ENCODE measurements at regions not wholly inside any gene's neighbourhood (a gene's known extent, or its start where the extent isn't known, plus 50 kb on each side); places are given as distances from the start of the nearest gene placed in this dataset.

DNA sequence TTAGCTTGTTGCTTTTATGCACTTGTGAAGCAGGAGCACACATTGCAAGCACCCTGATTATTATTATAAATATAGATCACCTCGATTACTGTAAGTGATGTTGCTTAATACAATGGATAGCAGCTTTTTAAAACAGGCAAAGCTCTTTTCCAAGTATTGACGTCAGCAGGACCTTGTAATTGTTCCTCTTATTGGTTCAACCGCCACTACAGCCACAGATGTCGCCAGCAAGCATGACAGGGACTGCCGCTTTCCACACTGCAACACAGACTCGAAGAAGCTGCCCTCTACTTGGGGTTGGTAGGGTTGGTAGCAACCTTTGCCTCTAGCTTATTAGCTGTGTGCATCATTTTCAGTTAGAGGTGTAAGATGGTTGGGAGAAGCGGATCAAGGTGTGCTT lies 167.6 kb downstream of the ZNF365 start:
- no peak for TF ChIP-seq POLR2A (IDR thresholded peaks at IDR 0.05; ENCODE audit: low read length)
- TF ChIP-seq EP300 (IDR thresholded peaks at IDR 0.05) = no peak
- TF ChIP-seq POLR2AphosphoS2 (conservative IDR thresholded peaks at IDR 0.05; ENCODE audit: low read length) = no peak
- no peak for TF ChIP-seq ESRRA (IDR thresholded peaks at IDR 0.05; ENCODE audit: borderline replicate concordance, low read length)
- no peak for TF ChIP-seq ZFP36 (IDR thresholded peaks at IDR 0.05; ENCODE audit: borderline replicate concordance, partially characterized antibody)
- TF ChIP-seq, protein P1, sequence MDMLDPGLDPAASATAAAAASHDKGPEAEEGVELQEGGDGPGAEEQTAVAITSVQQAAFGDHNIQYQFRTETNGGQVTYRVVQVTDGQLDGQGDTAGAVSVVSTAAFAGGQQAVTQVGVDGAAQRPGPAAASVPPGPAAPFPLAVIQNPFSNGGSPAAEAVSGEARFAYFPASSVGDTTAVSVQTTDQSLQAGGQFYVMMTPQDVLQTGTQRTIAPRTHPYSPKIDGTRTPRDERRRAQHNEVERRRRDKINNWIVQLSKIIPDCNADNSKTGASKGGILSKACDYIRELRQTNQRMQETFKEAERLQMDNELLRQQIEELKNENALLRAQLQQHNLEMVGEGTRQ (IDR thresholded peaks at IDR 0.05) = no peak
